Natural killer cell (primary cell): ENCODE measurements at regions not wholly inside any gene's neighbourhood (a gene's known extent, or its start where the extent isn't known, plus 50 kb on each side); places are given as distances from the start of the nearest gene placed in this dataset.

ENCODE experiments used
- ATAC-seq, 3 donors: fragments of 150-1000 bp in 2 of 3; fragments of 200-7000 bp in 1 of 3; cut with Tn5 transposase; 1 replicate in 1 of 3; 2 replicates in 2 of 3; pipeline ENCODE4 v1.10.0; 2021; ENCODE audit warnings: mild to moderate bottlenecking in 2 of 3, moderate library complexity in 2 of 3
- DNase-seq, 2 donors: peaks; one replicate each; pipeline versions ENCODE4 v3.0.0 to v3.0.0-alpha.2; 2013 to 2021; ENCODE audit warnings: mixed read lengths in 1 of 2
- H3K27ac ChIP-seq: one replicate; pipeline ENCODE4 v1.5.1; 2013; ENCODE audit warnings: mild to moderate bottlenecking, low read length
- H3K27me3 ChIP-seq: one replicate; pipeline ENCODE4 v1.6.1; 2013; ENCODE audit warnings: low read length; ENCODE audit not compliant: control insufficient read depth, insufficient read depth
- H3K36me3 ChIP-seq: one replicate; pipeline ENCODE4 v1.6.1; 2013; ENCODE audit warnings: low read length; ENCODE audit not compliant: control insufficient read depth, insufficient read depth
- H3K4me1 ChIP-seq: one replicate; pipeline ENCODE4 v1.6.1; 2013; ENCODE audit warnings: low read length; ENCODE audit not compliant: control insufficient read depth, insufficient read depth
- H3K4me3 ChIP-seq: one replicate; pipeline ENCODE4 v1.5.1; 2013; ENCODE audit warnings: low read length
- H3K9me3 ChIP-seq: one replicate; pipeline ENCODE4 v1.6.1; 2013; ENCODE audit warnings: low read length; ENCODE audit not compliant: control insufficient read depth, insufficient read depth
- H3K27ac Mint-ChIP-seq, 2 donors: one replicate each; pipeline ENCODE4 v1.8.0; 2022; ENCODE audit warnings: mild to moderate bottlenecking in 2 of 2, mixed read lengths in 2 of 2, moderate library complexity in 1 of 2
- H3K27me3 Mint-ChIP-seq, 2 donors: one replicate each; pipeline ENCODE4 v1.8.0; 2022; ENCODE audit warnings: low read depth in 2 of 2, mixed read lengths in 2 of 2
- H3K36me3 Mint-ChIP-seq: one replicate; pipeline ENCODE4 v1.8.0; 2022; ENCODE audit warnings: mixed read lengths
- H3K4me1 Mint-ChIP-seq, 2 donors: one replicate each; pipeline ENCODE4 v1.8.0; 2022; ENCODE audit warnings: mixed read lengths in 2 of 2
- H3K4me3 Mint-ChIP-seq: one replicate; pipeline ENCODE4 v1.8.0; 2022; ENCODE audit warnings: mild to moderate bottlenecking, moderate library complexity, mixed read lengths
- H3K9me3 Mint-ChIP-seq, 2 donors: one replicate each; pipeline ENCODE4 v1.8.0; 2022; ENCODE audit warnings: mixed read lengths in 2 of 2
- CTCF ChIP-seq: fragments of 200-600 bp; IDR thresholded peaks from one replicate; pipeline ENCODE4 v1.8.0; 2022; ENCODE audit warnings: antibody characterized with exemption
- WGBS: methylation state at CpG from one replicate; pipeline ENCODE4 v1.1.7; 2013; ENCODE audit warnings: missing lambda C conversion rate; ENCODE audit not compliant: insufficient coverage; 5-methylcytosine and 5-hydroxymethylcytosine counted together
- intact Hi-C: fragments of 100-400 bp; cut with micrococcal nuclease; formaldehyde crosslinking; loops from one replicate; pipeline ENCODE4 v1.14.2; 2022

- no peaks in the 10 kb centered on the region for H3K27me3 ChIP-seq
- whole genome bisulfite sequencing, result 100% methylated on average over 1 of the region's 1 CpG
- H3K9me3 Mint-ChIP-seq, result peaks cover 5 to 8% of the 10 kb centered on the region in 2 donors
- H3K4me1 Mint-ChIP-seq, result no peaks in the 10 kb centered on the region
- H3K27ac Mint-ChIP-seq, result no peak overlapping the region
- DNase-seq (no peak), ATAC-seq (no peak)
- H3K4me3 ChIP-seq, result no peak overlapping the region
- H3K36me3 ChIP-seq, result no peaks in the 10 kb centered on the region
- H3K4me3 Mint-ChIP-seq, result no peak overlapping the region
- no peak for TF ChIP-seq CTCF
- H3K27ac ChIP-seq, result no peak overlapping the region
- intact Hi-C loops, result no loop called here
- no peaks in the 10 kb centered on the region for H3K9me3 ChIP-seq
- H3K4me1 ChIP-seq, result no peaks in the 10 kb centered on the region
- H3K27me3 Mint-ChIP-seq, result no peaks in the 10 kb centered on the region
- H3K36me3 Mint-ChIP-seq, result peaks cover 9% of the 10 kb centered on the region
These were observed 707.8 kb downstream of the TUSC7 start for GRCh38 chr3:117417411-117417810.

- no peaks in the 10 kb centered on the region for H3K36me3 Mint-ChIP-seq
- WGBS, result 93% methylated on average over 1 of the region's 1 CpG
- H3K4me3 Mint-ChIP-seq, result no peak overlapping the region
- no peak overlapping the region for H3K27ac Mint-ChIP-seq
- intact Hi-C loops, result no loop called here
- DNase-seq (no peak), ATAC-seq (no peak)
- no peaks in the 10 kb centered on the region for H3K36me3 ChIP-seq
- H3K4me1 ChIP-seq, result no peaks in the 10 kb centered on the region
- no peaks in the 10 kb centered on the region for H3K27me3 Mint-ChIP-seq
- H3K9me3 ChIP-seq, result no peaks in the 10 kb centered on the region
- TF ChIP-seq CTCF, result no peak
- H3K27ac ChIP-seq, result no peak overlapping the region
- H3K4me3 ChIP-seq, result no peak overlapping the region
- H3K9me3 Mint-ChIP-seq, result peaks cover 7% of the 10 kb centered on the region in 2 donors
- no peaks in the 10 kb centered on the region for H3K4me1 Mint-ChIP-seq
- no peaks in the 10 kb centered on the region for H3K27me3 ChIP-seq
These were observed 717.5 kb downstream of the TUSC7 start for GRCh38 chr3:117427081-117427480.

GRCh38 chr3:117433427-117433826 lies 723.8 kb downstream of the TUSC7 start:
- H3K4me3 ChIP-seq, result no peak overlapping the region
- WGBS, result 33% methylated on average over 1 of the region's 1 CpG
- no peaks in the 10 kb centered on the region for H3K36me3 Mint-ChIP-seq
- ATAC-seq (no peak), DNase-seq (no peak)
- H3K27me3 Mint-ChIP-seq, result no peaks in the 10 kb centered on the region
- H3K4me3 Mint-ChIP-seq, result no peak overlapping the region
- H3K36me3 ChIP-seq, result no peaks in the 10 kb centered on the region
- H3K9me3 Mint-ChIP-seq, result peaks cover 8 to 10% of the 10 kb centered on the region in 2 donors
- no peaks in the 10 kb centered on the region for H3K4me1 Mint-ChIP-seq
- intact Hi-C loops, result no loop called here
- no peak for TF ChIP-seq CTCF
- H3K27me3 ChIP-seq, result no peaks in the 10 kb centered on the region
- H3K4me1 ChIP-seq, result no peaks in the 10 kb centered on the region
- no peaks in the 10 kb centered on the region for H3K9me3 ChIP-seq
- H3K27ac Mint-ChIP-seq, result no peak overlapping the region
- no peak overlapping the region for H3K27ac ChIP-seq

GRCh38 chr3:117434661-117435412 lies 725.3 kb downstream of the TUSC7 start:
- ATAC-seq (no peak), DNase-seq (no peak)
- Histone ChIP-seq H3K27ac (no peak overlapping the region), H3K4me3 (no peak overlapping the region), H3K36me3 (no peaks in the 10 kb centered on the region), H3K9me3 (no peaks in the 10 kb centered on the region), H3K4me1 (no peaks in the 10 kb centered on the region), H3K27me3 (no peaks in the 10 kb centered on the region)
- intact Hi-C loops, result no loop called here
- Mint-ChIP-seq H3K4me3 (no peak overlapping the region), H3K9me3 (peaks cover 6 to 9% of the 10 kb centered on the region in 2 donors), H3K36me3 (no peaks in the 10 kb centered on the region), H3K4me1 (no peaks in the 10 kb centered on the region), H3K27me3 (no peaks in the 10 kb centered on the region), H3K27ac (no peak overlapping the region)
- no peak for TF ChIP-seq CTCF
